Stimulated activated CD4-positive, alpha-beta T cell treated with anti-CD3 and anti-CD28 coated beads, Interleukin-1b, Interleukin-23, amount 100 ng/mL, for 4 hours (primary cell): ENCODE measurements at regions not wholly inside any gene's neighbourhood (a gene's known extent, or its start where the extent isn't known, plus 50 kb on each side); places are given as distances from the start of the nearest gene placed in this dataset.
"Not testable (repeated sequence)": the region's sequence is repeated elsewhere in the genome, so short reads cannot be mapped to it uniquely, and the experiment has no call there.

Source experiments
- DNase-seq, 2 donors: peaks; one replicate each; pipeline ENCODE4 v3.0.0-alpha.2; 2020; ENCODE audit warnings: low read depth in 2 of 2

GRCh38 chr1:30569384-30569783, 154.0 kb downstream of the MATN1 start:
- DNase-seq, result no peak

DNA sequence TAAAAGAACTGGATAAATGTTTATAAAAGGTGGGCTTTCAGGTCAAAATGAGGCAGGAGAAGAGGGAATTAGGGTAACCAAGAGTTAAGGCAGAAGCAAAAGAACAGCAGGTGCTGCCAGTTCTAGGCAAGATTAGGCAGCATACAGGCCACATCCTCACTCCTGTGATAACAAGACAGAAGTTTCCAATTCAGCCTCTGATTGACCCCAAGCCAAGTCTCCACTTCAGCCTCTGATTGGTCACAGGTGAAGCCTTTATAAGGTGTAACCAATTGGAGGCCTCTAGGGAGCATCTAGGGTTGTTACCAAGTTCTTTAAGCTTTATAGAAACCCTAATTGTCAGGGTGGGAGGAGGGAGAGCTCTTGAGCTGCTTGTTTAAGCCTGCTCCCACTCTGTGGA, 160.8 kb downstream of the MATN1 start:
- DNase-seq, result no peak

- no peak for DNase-seq
Measured at GRCh38 chr1:30551603-30552002, 171.8 kb downstream of the MATN1 start.

GRCh38 chr1:30550365-30551220, 172.8 kb downstream of the MATN1 start:
- no peak for DNase-seq

- DNase-seq, result not testable (repeated sequence)
Measured at GRCh38 chr1:30549872-30550271, 173.5 kb downstream of the MATN1 start.

DNA sequence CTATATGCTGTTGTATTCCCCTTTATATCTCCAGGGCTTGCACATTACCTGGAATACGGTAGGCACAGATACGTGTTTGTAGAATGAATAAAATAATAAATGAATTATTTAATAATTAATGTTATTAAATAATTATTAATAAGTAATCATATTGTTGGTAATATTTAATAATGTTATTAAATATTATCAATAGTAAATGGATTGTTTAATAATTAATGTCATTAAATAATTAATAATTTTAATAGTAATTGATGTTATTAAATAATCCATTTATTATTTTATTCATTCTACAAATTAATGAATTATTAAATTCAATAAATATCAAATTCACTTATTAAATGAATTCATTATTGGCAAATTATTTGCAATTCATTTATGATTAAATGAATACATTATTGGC, 175.1 kb downstream of the MATN1 start:
- no peak for DNase-seq

DNA sequence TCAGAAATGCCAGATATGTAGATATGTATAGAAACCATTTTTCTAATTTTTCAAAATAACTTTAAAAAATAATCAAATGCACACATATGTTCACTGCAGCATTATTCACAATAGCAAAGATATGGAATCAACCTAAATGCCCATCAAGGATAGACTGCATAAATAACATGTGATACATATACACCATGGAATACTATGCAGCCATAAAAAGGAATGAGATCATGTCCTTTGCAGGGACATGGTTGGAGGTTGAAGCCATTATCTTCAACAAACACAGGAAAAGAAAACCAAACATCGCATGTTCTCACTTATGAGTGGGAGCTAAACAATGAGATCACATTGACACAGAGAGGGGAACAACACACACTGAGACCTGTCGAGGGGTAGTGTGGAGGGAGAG, 176.1 kb downstream of the MATN1 start:
- not testable (repeated sequence) for DNase-seq

GRCh38 chr1:30545365-30545764, 178.0 kb downstream of the MATN1 start:
- no peak for DNase-seq

GRCh38 chr1:30541721-30542485, 181.5 kb downstream of the MATN1 start:
- DNase-seq, result no peak

GRCh38 chr1:30540611-30541192, 182.7 kb downstream of the MATN1 start:
- DNase-seq, result no peak

- no peak for DNase-seq
Measured at GRCh38 chr1:30539884-30540283, 183.5 kb downstream of the MATN1 start.

GRCh38 chr1:30538993-30539867, 184.2 kb downstream of the MATN1 start:
- DNase-seq, result no peak

DNA sequence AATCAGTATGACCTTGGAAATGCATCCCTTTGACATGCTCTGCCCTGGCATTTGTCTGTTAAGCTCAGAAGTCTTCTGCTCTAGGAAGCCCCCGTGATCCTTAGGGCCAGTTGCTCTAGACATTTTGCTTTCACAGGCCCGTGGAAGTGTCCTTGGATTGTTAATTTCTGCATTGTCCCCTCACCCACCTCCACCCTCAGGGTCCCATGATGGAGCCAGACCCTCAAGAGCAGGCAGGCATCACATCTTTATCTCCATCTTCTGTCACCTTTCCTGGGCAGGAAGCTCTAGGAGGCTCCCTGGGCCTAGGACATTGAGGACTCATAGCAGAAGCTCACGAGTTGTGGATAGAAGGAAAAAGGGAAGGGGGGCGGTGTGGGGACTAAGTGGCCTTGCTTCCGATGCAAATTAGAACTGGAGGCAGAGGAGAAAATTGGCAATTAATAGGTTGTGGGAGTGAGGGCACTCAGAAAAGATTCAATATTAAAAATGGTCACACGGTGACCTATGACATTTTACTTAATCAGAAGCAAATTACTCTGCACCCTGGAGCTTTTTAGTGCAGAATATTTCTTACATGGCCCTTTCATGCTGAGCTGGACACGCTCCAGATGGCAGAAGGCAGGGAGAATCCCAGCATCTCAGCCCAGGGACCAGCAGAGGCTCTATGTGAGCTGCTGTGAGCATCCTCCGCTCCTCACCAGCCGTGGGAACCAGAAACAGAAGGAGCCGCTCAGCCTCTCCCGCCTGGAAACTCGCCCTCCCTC, 185.0 kb downstream of the MATN1 start:
- no peak for DNase-seq

- no peak for DNase-seq
Measured at GRCh38 chr1:30537279-30537678, 186.1 kb downstream of the MATN1 start.

DNA sequence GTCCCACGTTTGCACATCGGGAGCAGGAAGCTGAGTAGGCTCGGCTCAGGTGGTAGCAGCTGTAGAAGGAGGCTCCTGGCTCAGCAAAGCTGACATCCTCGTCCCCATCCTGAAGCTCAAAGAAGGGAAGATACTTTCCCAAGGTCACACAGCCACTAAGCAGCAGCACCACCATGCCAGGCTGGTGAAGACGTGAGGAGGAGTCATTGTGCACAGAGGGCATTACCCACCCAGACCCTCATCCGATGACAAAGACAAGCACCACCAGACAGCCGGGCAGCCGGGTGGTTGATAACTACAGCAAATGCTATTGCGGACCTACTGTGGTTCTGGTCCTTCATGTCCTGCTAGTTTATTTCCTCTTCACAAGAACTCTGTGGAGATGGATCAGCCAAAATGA, 186.9 kb downstream of the MATN1 start:
- DNase-seq, result no peak

- DNase-seq, result no peak
Measured at GRCh38 chr1:30535595-30536325, 187.6 kb downstream of the MATN1 start.

- DNase-seq, result no peak
Measured at GRCh38 chr1:30534551-30534940, 188.8 kb downstream of the MATN1 start.

DNA sequence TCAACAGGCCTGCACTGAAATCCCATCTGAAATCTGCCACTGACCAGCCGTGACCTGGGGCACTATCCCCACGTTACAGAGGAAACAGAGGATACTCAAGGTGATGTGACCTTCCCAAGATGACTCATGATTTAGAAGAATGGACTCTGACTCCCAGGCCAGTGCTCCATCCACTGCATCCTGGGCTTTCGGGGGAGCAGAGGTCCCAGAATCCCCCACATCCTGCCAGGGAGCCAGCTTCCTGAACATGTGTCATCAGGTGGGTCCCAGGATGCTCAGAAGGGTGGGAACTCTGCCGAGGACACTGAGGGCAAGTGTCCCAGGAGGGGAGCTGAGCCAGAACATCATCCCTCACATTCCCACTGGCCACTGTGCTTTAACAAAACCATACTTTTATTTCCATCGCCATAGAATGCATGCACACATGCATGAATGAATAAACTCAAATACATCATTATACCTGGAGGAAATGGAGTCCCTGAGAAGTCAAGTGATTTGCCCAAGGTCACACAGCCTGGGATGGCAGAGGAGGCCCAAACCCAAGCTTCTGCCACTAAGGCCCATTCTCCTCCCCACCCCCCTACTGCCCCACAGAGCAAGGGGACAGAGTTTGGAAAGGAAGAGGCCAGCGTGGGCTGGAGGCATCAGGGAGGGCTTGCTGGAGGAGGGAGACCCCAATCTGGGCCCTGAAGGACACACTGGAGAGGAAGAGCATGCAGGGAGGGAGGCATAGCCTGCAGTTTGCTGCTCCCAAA, 189.4 kb downstream of the MATN1 start:
- DNase-seq, result no peak

DNA sequence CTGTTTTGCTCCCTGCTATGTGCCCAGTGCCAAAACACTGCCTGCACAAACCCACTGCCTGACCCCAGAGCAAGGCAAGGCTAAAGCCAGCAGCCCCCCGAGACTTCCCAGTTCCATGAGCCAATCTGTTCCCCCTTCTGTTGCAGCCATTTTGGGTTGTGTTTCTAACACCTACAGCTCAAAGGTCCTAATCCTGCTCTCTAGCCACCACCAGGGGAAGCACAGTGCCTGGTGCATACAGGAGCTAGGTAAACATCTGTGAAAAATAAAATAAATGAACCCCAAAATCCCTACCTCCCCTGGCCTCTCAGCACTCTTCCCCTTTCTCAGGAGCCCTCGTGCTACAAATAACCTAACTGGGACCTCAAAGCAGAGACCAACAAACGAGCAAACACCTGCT, 190.2 kb downstream of the MATN1 start:
- no peak for DNase-seq

GRCh38 chr1:30532621-30533020, 190.8 kb downstream of the MATN1 start:
- no peak for DNase-seq
